NB4 (cell line): ENCODE measurements at regions not wholly inside any gene's neighbourhood (a gene's known extent, or its start where the extent isn't known, plus 50 kb on each side); places are given as distances from the start of the nearest gene placed in this dataset.

Experiments
- DNase-seq: peaks from one replicate; pipeline ENCODE4 v3.0.0; 2010; ENCODE audit warnings: low read depth
- H3K4me3 ChIP-seq: one replicate; pipeline ENCODE4 v1.5.1; 2011; ENCODE audit warnings: mild to moderate bottlenecking, low read depth, low read length, moderate library complexity
- MYC ChIP-seq: IDR thresholded peaks from 2 replicates; pipeline ENCODE4 v1.6.1; 2011; ENCODE audit warnings: low read depth, low read length
- POLR2A ChIP-seq: IDR thresholded peaks from 2 replicates; pipeline ENCODE4 v1.6.1; 2011; ENCODE audit warnings: mild to moderate bottlenecking; ENCODE audit not compliant: insufficient read length; ENCODE audit errors: extremely low read depth
- TF ChIP-seq, protein P1 (sequence below): IDR thresholded peaks from 2 replicates; pipeline ENCODE4 v1.6.1; 2011; ENCODE audit warnings: low read depth, low read length
- TF ChIP-seq, protein P2 (sequence below): IDR thresholded peaks from one replicate; pipeline ENCODE4 v1.5.1; 2012; ENCODE audit warnings: low read depth, low read length

DNA sequence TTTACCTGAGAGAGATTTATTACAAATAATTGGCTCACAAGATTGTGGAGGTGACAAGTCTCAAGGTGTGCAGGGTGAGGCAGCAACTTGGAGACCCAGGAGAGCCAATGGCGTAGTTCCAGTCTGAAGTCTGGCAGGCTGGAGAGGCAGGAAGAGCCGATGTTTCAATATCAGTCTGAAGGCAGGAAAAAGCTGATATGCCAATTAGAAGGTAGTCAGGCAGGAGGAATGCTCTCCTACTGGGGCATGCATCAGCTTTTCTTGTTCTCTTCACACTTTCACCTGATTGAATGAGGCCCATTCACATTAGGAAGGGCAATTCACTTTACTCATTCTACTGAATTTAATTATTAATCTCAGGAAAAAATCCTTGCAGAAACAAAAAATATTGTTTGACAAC, 1351.7 kb upstream of the ADGRL3 start:
- no peak for TF ChIP-seq POLR2A
- TF ChIP-seq, protein P1, sequence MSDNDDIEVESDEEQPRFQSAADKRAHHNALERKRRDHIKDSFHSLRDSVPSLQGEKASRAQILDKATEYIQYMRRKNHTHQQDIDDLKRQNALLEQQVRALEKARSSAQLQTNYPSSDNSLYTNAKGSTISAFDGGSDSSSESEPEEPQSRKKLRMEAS, result no peak
- TF ChIP-seq, protein P2, sequence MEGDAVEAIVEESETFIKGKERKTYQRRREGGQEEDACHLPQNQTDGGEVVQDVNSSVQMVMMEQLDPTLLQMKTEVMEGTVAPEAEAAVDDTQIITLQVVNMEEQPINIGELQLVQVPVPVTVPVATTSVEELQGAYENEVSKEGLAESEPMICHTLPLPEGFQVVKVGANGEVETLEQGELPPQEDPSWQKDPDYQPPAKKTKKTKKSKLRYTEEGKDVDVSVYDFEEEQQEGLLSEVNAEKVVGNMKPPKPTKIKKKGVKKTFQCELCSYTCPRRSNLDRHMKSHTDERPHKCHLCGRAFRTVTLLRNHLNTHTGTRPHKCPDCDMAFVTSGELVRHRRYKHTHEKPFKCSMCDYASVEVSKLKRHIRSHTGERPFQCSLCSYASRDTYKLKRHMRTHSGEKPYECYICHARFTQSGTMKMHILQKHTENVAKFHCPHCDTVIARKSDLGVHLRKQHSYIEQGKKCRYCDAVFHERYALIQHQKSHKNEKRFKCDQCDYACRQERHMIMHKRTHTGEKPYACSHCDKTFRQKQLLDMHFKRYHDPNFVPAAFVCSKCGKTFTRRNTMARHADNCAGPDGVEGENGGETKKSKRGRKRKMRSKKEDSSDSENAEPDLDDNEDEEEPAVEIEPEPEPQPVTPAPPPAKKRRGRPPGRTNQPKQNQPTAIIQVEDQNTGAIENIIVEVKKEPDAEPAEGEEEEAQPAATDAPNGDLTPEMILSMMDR, result no peak
- TF ChIP-seq MYC, result no peak
- no peak for DNase-seq
- no peak overlapping the region for H3K4me3 ChIP-seq

DNA sequence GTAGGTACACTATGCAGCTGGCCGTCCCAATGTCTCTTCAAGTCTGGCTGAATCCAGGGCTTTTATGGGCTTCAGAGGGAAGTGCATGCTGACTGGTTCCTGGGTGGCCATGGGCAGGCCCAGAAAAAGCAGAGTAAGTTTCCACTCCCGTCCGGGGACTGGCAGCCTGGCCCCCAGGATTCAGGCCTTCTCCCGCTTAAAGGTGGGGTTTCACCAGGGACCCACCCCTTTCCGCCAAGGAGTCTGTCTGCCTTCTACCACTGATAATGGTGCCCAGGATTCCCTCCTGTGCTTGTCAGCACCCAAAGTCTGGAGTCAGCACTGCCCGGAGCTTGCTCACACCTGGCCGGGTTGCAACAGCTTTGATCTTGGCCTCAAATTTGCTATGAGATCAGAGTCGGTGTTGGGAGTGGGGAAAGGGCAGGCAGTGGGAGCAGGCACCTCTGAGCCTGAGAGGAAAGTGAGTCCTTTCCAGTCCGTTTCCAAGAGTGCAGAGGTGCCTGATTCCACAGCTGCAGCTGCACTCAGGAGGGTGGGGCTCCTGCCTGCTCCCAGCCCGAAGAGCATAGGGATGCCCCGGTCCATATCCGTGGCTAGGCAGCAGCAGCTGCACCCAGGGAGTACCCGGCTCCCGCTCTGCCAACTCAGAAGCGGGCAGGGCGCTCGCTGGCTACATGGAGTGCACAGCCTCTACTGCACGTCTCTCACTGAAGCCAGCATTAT, 1344.3 kb upstream of the ADGRL3 start:
- H3K4me3 ChIP-seq, result no peak overlapping the region
- DNase-seq, result no peak
- TF ChIP-seq MYC, result no peak
- TF ChIP-seq POLR2A, result no peak
- TF ChIP-seq, protein P1, result no peak
- TF ChIP-seq, protein P2, result no peak

DNA sequence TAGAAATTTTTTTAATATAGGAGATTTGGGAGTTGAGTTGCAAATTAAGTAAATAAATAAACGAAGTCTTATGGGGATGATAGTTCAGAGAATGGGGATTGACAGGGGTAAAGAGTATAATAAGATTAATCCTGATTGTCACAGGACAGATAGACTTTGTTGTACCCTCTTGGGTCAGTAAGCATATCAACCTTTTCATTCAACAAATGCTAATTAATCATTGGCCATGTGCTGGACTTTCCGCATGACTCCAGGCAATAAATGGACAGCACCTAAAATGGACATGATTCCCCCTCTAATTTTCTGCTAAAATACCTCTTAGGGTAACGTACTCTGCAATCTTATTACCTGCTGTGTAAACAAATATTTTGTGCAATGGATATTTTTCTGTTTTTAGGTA, 1331.1 kb upstream of the ADGRL3 start:
- TF ChIP-seq, protein P1, result no peak
- TF ChIP-seq MYC, result no peak
- TF ChIP-seq, protein P2, result no peak
- TF ChIP-seq POLR2A, result no peak
- H3K4me3 ChIP-seq, result no peak overlapping the region

DNA sequence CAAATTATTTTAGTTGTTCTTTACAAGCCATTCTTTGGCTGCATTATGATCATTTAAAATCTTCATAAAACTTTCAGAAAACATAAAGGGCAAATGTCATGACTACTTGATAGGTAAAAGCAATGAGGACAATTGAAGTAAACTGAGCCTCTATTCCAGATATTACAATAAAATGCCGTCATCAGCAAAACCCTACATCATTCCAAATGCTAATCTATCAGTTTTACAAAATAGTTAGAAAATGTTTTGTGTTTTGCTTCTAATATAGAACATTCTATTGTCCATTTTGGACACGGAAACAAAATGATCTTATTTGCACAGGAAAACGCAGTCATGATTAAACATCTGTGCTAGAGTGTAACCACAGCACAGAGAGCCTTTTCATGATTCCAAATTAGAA, 1330.6 kb upstream of the ADGRL3 start:
- H3K4me3 ChIP-seq, result no peak overlapping the region
- no peak for DNase-seq
- TF ChIP-seq, protein P2, result no peak
- TF ChIP-seq MYC (no peak), POLR2A (no peak)
- TF ChIP-seq, protein P1, result no peak

More for the DNA sequence above, 1331.1 kb upstream of the ADGRL3 start:
- DNase-seq, result no peak

DNA sequence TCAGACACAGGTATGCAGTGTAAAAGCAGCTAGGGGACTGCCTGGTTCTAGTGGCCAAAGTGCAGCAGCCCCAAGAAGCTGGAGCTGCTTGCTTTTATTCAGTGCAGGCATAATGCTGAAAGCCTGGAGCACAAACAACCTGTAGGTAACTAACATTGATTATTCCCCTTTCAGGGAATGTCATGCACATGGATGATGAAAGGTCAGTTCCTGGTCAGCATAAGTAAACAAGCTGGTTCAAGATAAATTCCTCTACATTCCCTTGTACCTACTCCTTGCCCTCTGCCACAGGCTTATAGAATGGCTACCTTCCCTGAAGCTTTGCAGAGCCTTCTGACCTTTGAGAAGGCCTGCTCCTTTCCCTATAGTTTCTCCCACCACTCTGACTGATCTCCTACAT, 1318.5 kb upstream of the ADGRL3 start:
- no peak for DNase-seq
- no peak for TF ChIP-seq POLR2A
- no peak for TF ChIP-seq MYC
- TF ChIP-seq, protein P2, result no peak
- TF ChIP-seq, protein P1, result no peak
- no peak overlapping the region for H3K4me3 ChIP-seq
